Esophagus squamous epithelium (tissue), 5 donors: ENCODE measurements at regions not wholly inside any gene's neighbourhood (a gene's known extent, or its start where the extent isn't known, plus 50 kb on each side); places are given as distances from the start of the nearest gene placed in this dataset.

Experiments used
- DNase-seq: peaks from one replicate; lab custom pipeline; 2025; lab: John Stamatoyannopoulos, UW
- H3K27ac ChIP-seq, 4 donors: fragments of 200-600 bp; sonication (generic); one replicate each; pipeline ENCODE4 v1.5.1; 2016 to 2019; ENCODE audit warnings: mild to moderate bottlenecking in 1 of 4
- H3K27me3 ChIP-seq, 4 donors: fragments of 200-600 bp; sonication (generic); 1 replicate in 3 of 4; 2 replicates in 1 of 4; pipeline versions ENCODE4 v1.5.1 to v1.6.0; 2017 to 2021; ENCODE audit warnings: antibody characterized with exemption in 1 of 4
- H3K36me3 ChIP-seq, 3 donors: fragments of 200-600 bp; sonication (generic); one replicate each; pipeline ENCODE4 v1.5.1; 2016 to 2019
- H3K4me1 ChIP-seq, 3 donors: fragments of 200-600 bp; sonication (generic); one replicate each; pipeline ENCODE4 v1.5.1; 2017 to 2019
- H3K4me3 ChIP-seq, 4 donors: fragments of 200-600 bp; sonication (generic); 1 replicate in 3 of 4; 2 replicates in 1 of 4; pipeline ENCODE4 v1.5.1; 2016 to 2019; ENCODE audit warnings: mild to moderate bottlenecking in 2 of 4, moderate library complexity in 1 of 4
- H3K9me3 ChIP-seq, 3 donors: fragments of 200-600 bp; sonication (generic); one replicate each; pipeline ENCODE4 v1.5.1; 2016 to 2019
- POLR2A ChIP-seq, 4 donors: fragments of 450-650 bp; IDR thresholded peaks; one replicate each; pipeline ENCODE4 v1.6.1; 2017; ENCODE audit warnings: antibody characterized with exemption in 4 of 4, mild to moderate bottlenecking in 4 of 4, moderate library complexity in 3 of 4
- WGBS, 2 donors: methylation state at CpG; one replicate each; pipeline ENCODE4 v1.1.5; 2018; 5-methylcytosine and 5-hydroxymethylcytosine counted together
- intact Hi-C: fragments of 100-400 bp; cut with DNase I; formaldehyde crosslinking; loops from one replicate; pipeline ENCODE4 v1.15.0; 2022
- TF ChIP-seq, protein P1 (sequence below), 6 experiments: fragments of 450-650 bp in 4 of 6; fragments of 200-600 bp in 2 of 6; sonication (generic) in 2 of 6; IDR thresholded peaks; one replicate each; pipeline ENCODE4 v1.5.1; 2016 to 2019; ENCODE audit warnings: antibody characterized with exemption in 6 of 6, mild to moderate bottlenecking in 4 of 6, moderate library complexity in 4 of 6
- donor health status: DM: yes; HTN: yes; CAD: no.

DNA sequence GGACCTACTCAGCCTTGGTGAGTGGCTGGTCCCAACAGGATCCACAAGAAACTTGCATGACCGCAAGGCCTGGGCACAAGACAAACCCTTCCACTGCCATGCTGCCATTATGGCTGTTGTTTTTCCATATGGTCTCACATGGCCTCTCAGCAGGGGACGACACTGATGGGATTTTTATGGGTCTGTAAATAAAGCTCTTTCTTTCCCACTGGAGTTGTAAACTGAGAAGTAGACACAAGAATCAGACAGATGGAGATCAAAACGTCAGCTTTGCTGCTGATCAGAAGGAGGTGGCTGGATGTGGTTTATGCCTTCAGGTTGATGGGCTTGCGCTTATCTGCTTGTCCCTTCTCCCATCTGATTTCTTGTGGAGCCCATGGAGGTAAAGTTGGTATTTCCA, 138.1 kb upstream of the KCNJ6 start:
- Histone ChIP-seq H3K4me1 (no peaks in the 10 kb centered on the region), H3K27ac (no peak overlapping the region), H3K4me3 (no peak overlapping the region), H3K9me3 (no peaks in the 10 kb centered on the region), H3K27me3 (no peaks in the 10 kb centered on the region), H3K36me3 (no peaks in the 10 kb centered on the region)
- TF ChIP-seq POLR2A (IDR thresholded peaks at IDR 0.05) = no peak
- TF ChIP-seq, protein P1, sequence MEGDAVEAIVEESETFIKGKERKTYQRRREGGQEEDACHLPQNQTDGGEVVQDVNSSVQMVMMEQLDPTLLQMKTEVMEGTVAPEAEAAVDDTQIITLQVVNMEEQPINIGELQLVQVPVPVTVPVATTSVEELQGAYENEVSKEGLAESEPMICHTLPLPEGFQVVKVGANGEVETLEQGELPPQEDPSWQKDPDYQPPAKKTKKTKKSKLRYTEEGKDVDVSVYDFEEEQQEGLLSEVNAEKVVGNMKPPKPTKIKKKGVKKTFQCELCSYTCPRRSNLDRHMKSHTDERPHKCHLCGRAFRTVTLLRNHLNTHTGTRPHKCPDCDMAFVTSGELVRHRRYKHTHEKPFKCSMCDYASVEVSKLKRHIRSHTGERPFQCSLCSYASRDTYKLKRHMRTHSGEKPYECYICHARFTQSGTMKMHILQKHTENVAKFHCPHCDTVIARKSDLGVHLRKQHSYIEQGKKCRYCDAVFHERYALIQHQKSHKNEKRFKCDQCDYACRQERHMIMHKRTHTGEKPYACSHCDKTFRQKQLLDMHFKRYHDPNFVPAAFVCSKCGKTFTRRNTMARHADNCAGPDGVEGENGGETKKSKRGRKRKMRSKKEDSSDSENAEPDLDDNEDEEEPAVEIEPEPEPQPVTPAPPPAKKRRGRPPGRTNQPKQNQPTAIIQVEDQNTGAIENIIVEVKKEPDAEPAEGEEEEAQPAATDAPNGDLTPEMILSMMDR (IDR thresholded peaks at IDR 0.05) = no peak
- intact Hi-C loops = no loop called here
- WGBS, 2 donors = 68 to 81% methylated on average over 3 to 4 of the region's 4 CpGs
- DNase-seq = no peak

DNA sequence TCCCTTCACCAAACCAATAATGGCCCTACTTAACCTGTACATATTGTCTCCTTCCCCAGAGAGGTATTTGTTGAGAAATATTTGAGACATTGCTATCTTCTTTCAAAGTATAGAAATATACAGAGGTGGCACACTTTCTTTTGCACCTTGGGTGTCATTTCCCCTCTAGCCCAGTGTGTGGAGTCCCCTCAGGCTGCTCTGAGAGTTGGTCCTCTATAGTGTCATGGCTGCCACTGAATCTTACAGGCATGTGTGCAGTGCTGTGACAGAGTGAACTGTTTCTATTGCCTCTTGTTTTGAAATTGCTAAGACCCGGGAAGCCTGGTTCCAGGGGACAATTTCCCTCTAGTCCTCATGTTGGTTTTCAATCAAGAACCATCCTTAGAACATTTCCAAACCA, 140.2 kb upstream of the KCNJ6 start:
- Histone ChIP-seq H3K4me1 (no peaks in the 10 kb centered on the region), H3K36me3 (no peaks in the 10 kb centered on the region), H3K9me3 (no peaks in the 10 kb centered on the region), H3K27me3 (peaks cover 0 to 10% (median 0%) of the 10 kb centered on the region in 4 donors), H3K27ac (no peak overlapping the region), H3K4me3 (no peak overlapping the region)
- WGBS, 2 donors = 38% methylated on average over 1 of the region's 1 CpG; no CpG with 5 or more reads in 1 of the 2 donors
- no peak for DNase-seq
- no peak for TF ChIP-seq POLR2A (IDR thresholded peaks at IDR 0.05)
- TF ChIP-seq, protein P1 (IDR thresholded peaks at IDR 0.05) = no peak
- intact Hi-C loops = no loop called here

DNA sequence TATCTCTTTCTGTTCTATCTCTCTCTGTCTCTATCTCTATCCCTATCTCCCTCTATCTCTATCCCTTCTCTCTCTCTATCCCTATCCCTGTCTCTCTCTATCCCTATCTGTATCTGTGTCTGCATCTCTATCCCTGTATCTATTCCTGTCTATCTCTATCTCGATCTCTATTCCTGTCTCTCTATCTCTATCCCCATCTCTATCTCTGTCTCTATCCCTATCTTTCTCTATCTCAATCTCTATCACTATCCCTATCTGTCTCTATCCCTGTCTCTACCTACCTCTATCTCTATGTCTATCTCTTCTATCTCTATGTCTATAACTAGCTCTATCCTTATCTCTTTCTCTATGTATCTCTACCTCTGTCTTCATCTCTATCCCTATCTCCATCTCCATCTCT, 141.4 kb upstream of the KCNJ6 start:
- H3K4me1 ChIP-seq = no peaks in the 10 kb centered on the region
- H3K4me3 ChIP-seq = no peak overlapping the region
- 71 to 75% methylated on average over 1 of the region's 1 CpG for WGBS, 2 donors
- TF ChIP-seq POLR2A (IDR thresholded peaks at IDR 0.05) = no peak
- TF ChIP-seq, protein P1 (IDR thresholded peaks at IDR 0.05) = no peak
- intact Hi-C loops = no loop called here
- no peaks in the 10 kb centered on the region for H3K9me3 ChIP-seq
- no peak overlapping the region for H3K27ac ChIP-seq
- H3K36me3 ChIP-seq = no peaks in the 10 kb centered on the region
- DNase-seq = no peak
- peaks cover 0 to 15% (median 0%) of the 10 kb centered on the region in 4 donors for H3K27me3 ChIP-seq

DNA sequence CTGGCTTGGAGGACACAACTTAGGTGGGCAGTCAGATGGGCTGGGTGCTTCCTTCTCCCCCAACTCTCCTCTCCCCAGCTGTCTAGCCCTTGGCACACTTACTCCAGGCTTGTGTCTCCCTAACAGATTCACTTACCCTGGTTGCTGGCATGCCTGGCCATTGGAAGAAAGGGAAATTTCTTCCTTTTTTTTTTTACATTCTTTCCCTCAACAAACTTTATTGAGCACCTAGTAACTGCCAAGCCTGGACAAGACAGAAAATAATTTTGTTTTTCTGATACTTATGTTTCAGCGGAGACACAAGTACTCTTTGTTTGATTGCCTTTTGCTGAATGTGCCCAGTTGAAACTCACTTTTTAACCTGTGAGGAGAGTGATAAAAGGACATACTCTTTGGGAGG, 144.3 kb upstream of the KCNJ6 start:
- 100% methylated on average over 1 of the region's 1 CpG for WGBS, 2 donors
- H3K27ac ChIP-seq = no peak overlapping the region
- intact Hi-C loops = no loop called here

GRCh38 chr21:38067086-38067739, 151.0 kb upstream of the KCNJ6 start:
- Histone ChIP-seq H3K27ac (no peak overlapping the region), H3K9me3 (no peaks in the 10 kb centered on the region), H3K27me3 (peaks cover 0 to 54% (median 0%) of the 10 kb centered on the region in 4 donors), H3K4me1 (no peaks in the 10 kb centered on the region), H3K4me3 (no peak overlapping the region), H3K36me3 (no peaks in the 10 kb centered on the region)
- WGBS, 2 donors = 51 to 66% methylated on average over 3 of the region's 3 CpGs
- no peak for DNase-seq
- no peak for TF ChIP-seq POLR2A (IDR thresholded peaks at IDR 0.05)
- TF ChIP-seq, protein P1 (IDR thresholded peaks at IDR 0.05) = no peak
- intact Hi-C loops = no loop called here

More for the DNA sequence above, 144.3 kb upstream of the KCNJ6 start:
- Histone ChIP-seq H3K36me3 (no peaks in the 10 kb centered on the region), H3K27me3 (peaks cover 0 to 15% (median 0%) of the 10 kb centered on the region in 4 donors), H3K4me3 (no peak overlapping the region), H3K9me3 (no peaks in the 10 kb centered on the region), H3K4me1 (no peaks in the 10 kb centered on the region)
- DNase-seq = no peak
- TF ChIP-seq, protein P1 (IDR thresholded peaks at IDR 0.05) = no peak
- no peak for TF ChIP-seq POLR2A (IDR thresholded peaks at IDR 0.05)
